Tibial artery (tissue), 4 donors: ENCODE measurements at regions not wholly inside any gene's neighbourhood (a gene's known extent, or its start where the extent isn't known, plus 50 kb on each side); places are given as distances from the start of the nearest gene placed in this dataset.

Experiments used
- DNase-seq, 2 donors: peaks; one replicate each; pipeline ENCODE4 v3.0.0-alpha.2; 2019
- H3K27ac ChIP-seq, 2 donors: fragments of 200-600 bp; sonication (generic) in 1 of 2; 1 replicate in 1 of 2; 2 replicates in 1 of 2; pipeline ENCODE4 v1.5.1; 2018 to 2019; ENCODE audit warnings: mild to moderate bottlenecking in 1 of 2
- H3K27me3 ChIP-seq, 2 donors: fragments of 200-600 bp; sonication (generic) in 1 of 2; one replicate each; pipeline versions ENCODE4 v1.5.1 to v1.6.0; 2016 to 2019
- H3K36me3 ChIP-seq, 3 donors: fragments of 200-600 bp; sonication (generic) in 2 of 3; one replicate each; pipeline ENCODE4 v1.5.1; 2016 to 2019; ENCODE audit warnings: mild to moderate bottlenecking in 2 of 3
- H3K4me1 ChIP-seq, 4 donors: fragments of 200-600 bp; sonication (generic) in 2 of 4; 1 replicate in 3 of 4; 2 replicates in 1 of 4; pipeline ENCODE4 v1.5.1; 2016 to 2019
- H3K4me3 ChIP-seq, 2 donors: fragments of 200-600 bp; sonication (generic) in 1 of 2; 1 replicate in 1 of 2; 2 replicates in 1 of 2; pipeline ENCODE4 v1.5.1; 2018 to 2019; ENCODE audit warnings: mild to moderate bottlenecking in 2 of 2
- H3K9me3 ChIP-seq, 3 donors: fragments of 200-600 bp; sonication (generic) in 1 of 3; one replicate each; pipeline ENCODE4 v1.5.1; 2016 to 2019
- intact Hi-C: fragments of 100-400 bp; cut with DNase I; formaldehyde crosslinking; loops from one replicate; pipeline ENCODE4 v1.15.0; 2023; ENCODE audit warnings: low total_unique reads
- TF ChIP-seq, protein P1 (sequence below), 2 experiments: fragments of 200-600 bp in 1 of 2; fragments of 450-650 bp in 1 of 2; IDR thresholded peaks; one replicate each; pipeline ENCODE4 v1.5.1; 2017 to 2019; ENCODE audit warnings: antibody characterized with exemption in 2 of 2, mild to moderate bottlenecking in 1 of 2, moderate library complexity in 1 of 2

- intact Hi-C loops = no loop called here
Observed at GRCh38 chr10:33120700-33121099, 162.7 kb upstream of the ITGB1 start.

GRCh38 chr10:33120275-33120674 lies 162.2 kb upstream of the ITGB1 start:
- intact Hi-C loops = no loop called here
- Histone ChIP-seq H3K27ac (no peak overlapping the region), H3K27me3 (no peaks in the 10 kb centered on the region), H3K4me1 (peaks cover 0 to 18% (median 6%) of the 10 kb centered on the region in 4 donors), H3K9me3 (no peaks in the 10 kb centered on the region), H3K36me3 (no peaks in the 10 kb centered on the region), H3K4me3 (no peak overlapping the region)
- no peak for DNase-seq
- TF ChIP-seq, protein P1, sequence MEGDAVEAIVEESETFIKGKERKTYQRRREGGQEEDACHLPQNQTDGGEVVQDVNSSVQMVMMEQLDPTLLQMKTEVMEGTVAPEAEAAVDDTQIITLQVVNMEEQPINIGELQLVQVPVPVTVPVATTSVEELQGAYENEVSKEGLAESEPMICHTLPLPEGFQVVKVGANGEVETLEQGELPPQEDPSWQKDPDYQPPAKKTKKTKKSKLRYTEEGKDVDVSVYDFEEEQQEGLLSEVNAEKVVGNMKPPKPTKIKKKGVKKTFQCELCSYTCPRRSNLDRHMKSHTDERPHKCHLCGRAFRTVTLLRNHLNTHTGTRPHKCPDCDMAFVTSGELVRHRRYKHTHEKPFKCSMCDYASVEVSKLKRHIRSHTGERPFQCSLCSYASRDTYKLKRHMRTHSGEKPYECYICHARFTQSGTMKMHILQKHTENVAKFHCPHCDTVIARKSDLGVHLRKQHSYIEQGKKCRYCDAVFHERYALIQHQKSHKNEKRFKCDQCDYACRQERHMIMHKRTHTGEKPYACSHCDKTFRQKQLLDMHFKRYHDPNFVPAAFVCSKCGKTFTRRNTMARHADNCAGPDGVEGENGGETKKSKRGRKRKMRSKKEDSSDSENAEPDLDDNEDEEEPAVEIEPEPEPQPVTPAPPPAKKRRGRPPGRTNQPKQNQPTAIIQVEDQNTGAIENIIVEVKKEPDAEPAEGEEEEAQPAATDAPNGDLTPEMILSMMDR (IDR thresholded peaks at IDR 0.05) = no peak

More at GRCh38 chr10:33120700-33121099, 162.7 kb upstream of the ITGB1 start:
- no peaks in the 10 kb centered on the region for H3K36me3 ChIP-seq
- H3K9me3 ChIP-seq = no peaks in the 10 kb centered on the region
- peaks cover 0 to 18% (median 6%) of the 10 kb centered on the region in 4 donors for H3K4me1 ChIP-seq
- TF ChIP-seq, protein P1 (IDR thresholded peaks at IDR 0.05) = no peak
- no peak for DNase-seq
- no peaks in the 10 kb centered on the region for H3K27me3 ChIP-seq
- no peak overlapping the region for H3K27ac ChIP-seq
- no peak overlapping the region for H3K4me3 ChIP-seq

DNA sequence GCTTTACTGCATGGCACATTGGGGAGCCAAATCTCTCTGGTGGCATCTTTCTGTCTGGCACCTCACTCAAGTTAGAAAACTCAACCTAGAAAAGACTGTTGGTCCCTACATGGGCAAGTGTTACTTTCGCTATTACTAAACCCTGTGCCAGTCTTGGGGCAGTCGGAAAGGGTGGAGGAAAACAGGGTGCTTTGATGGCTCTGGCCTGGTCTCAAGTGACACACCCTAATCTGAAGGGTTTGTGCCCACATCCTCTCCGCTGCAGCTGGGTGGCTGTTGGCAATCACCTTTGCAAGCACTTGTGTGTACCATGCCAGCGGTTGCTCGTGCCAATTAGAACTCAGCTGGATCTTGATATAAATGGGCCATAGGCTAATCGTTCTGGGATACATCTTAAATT lies 159.8 kb upstream of the ITGB1 start:
- Histone ChIP-seq H3K36me3 (no peaks in the 10 kb centered on the region), H3K27me3 (no peaks in the 10 kb centered on the region), H3K4me3 (no peak overlapping the region), H3K27ac (no peak overlapping the region), H3K9me3 (no peaks in the 10 kb centered on the region), H3K4me1 (peaks cover 0 to 22% (median 6%) of the 10 kb centered on the region in 4 donors)
- TF ChIP-seq, protein P1 (IDR thresholded peaks at IDR 0.05) = no peak
- intact Hi-C loops = no loop called here
- DNase-seq = no peak

DNA sequence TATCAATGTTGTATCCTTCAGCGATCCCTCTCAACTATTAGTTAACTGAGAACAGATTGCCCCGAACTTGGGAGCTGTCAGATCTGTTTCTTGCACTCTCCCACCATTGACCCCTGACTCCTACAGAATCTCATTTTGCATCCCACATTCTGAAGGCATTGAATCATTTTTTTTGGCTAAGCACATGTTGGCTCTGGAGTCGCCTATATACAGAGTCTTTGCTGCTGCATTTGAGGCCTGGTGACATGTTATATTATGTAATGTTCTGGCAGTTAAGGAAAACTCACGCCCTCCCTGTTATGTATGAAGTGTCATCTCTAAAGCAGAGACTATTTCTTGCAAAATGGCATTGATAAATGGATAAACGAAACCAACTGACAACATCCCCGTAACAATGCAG lies 159.2 kb upstream of the ITGB1 start:
- Histone ChIP-seq H3K27me3 (no peaks in the 10 kb centered on the region), H3K4me1 (peaks cover 0 to 18% (median 2%) of the 10 kb centered on the region in 4 donors), H3K27ac (no peak overlapping the region), H3K36me3 (no peaks in the 10 kb centered on the region), H3K9me3 (no peaks in the 10 kb centered on the region), H3K4me3 (no peak overlapping the region)
- no peak for DNase-seq
- TF ChIP-seq, protein P1 (IDR thresholded peaks at IDR 0.05) = no peak
- intact Hi-C loops = no loop called here

DNA sequence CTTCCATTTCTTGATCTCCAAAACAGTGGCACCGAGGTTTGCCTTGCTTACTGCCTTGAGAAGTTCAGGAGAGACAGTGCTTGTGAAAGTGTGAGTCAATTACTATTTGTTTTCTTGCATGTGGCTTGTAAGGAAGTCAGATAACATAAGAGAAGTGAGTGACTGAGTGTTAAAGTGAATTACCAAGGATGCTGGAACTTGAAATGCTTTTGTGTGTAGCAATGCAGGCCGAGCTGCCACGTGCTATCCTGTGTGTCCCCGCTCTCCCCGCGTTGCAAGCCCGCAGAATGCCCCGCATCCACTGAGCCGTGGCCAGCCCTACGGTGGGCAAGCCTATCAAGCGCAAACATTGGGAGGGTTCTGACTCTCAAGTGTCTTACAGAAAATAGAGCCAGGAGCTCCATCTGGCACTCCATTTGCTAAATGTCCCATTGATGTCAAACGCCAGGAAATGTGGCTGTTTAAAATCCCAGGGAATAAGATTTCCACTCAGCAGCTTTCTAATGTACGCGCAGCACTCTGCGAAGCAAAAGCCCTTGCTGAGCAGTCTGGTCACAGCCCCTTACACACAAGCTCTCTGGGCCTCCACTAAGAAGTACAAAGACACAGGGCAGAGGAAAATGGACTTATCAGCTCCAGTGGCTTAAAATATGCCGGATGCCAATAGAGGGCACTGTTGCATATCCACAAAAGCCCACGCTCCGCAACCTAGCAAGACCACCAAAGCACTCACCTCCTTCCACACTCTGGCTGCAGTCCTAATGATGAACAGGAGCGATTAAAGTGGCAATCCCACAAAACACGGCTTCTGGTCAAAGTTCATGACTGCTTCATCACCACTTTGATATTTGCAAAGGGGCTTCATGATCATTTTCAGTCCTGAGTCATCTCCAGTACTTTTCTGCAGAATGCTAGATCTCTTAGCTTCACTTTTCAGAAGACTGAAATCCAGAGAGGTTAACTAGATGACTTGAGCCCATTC lies 158.0 kb upstream of the ITGB1 start:
- intact Hi-C loops = no loop called here
- peaks cover 0 to 7% (median 0%) of the 10 kb centered on the region in 4 donors for H3K4me1 ChIP-seq
- no peaks in the 10 kb centered on the region for H3K36me3 ChIP-seq
- H3K27me3 ChIP-seq = no peaks in the 10 kb centered on the region
- DNase-seq = peak in 1 of 2 donors; percentile 38
- TF ChIP-seq, protein P1 (IDR thresholded peaks at IDR 0.05) = peak in 1 of 2 experiments; percentile 36
- no peaks in the 10 kb centered on the region for H3K9me3 ChIP-seq
- H3K27ac ChIP-seq = no peak overlapping the region
- no peak overlapping the region for H3K4me3 ChIP-seq
